Neutrophil (primary cell): ENCODE measurements at regions not wholly inside any gene's neighbourhood (a gene's known extent, or its start where the extent isn't known, plus 50 kb on each side); places are given as distances from the start of the nearest gene placed in this dataset.

Source experiments
- H3K27ac ChIP-seq: fragments of 200-600 bp; sonication (generic); 2 replicates; pipeline ENCODE4 v1.5.1; 2016; ENCODE audit warnings: mild to moderate bottlenecking, moderate library complexity
- H3K27me3 ChIP-seq: fragments of 200-600 bp; sonication (generic); 2 replicates; pipeline ENCODE4 v1.6.0; 2016; ENCODE audit warnings: mild to moderate bottlenecking
- H3K36me3 ChIP-seq: fragments of 200-600 bp; sonication (generic); 2 replicates; pipeline ENCODE4 v1.5.1; 2017
- H3K4me1 ChIP-seq, 2 experiments: fragments of 200-600 bp in 1 of 2; sonication (generic) in 1 of 2; 1 replicate in 1 of 2; 2 replicates in 1 of 2; pipeline versions ENCODE4 v1.5.1 to v1.6.1; 2013 to 2016; ENCODE audit warnings: low read depth in 1 of 2, low read length in 1 of 2, mild to moderate bottlenecking in 1 of 2, moderate library complexity in 1 of 2; ENCODE audit not compliant: control insufficient read depth in 1 of 2, insufficient read depth in 1 of 2
- H3K4me3 ChIP-seq, 2 experiments: fragments of 200-600 bp in 1 of 2; sonication (generic) in 1 of 2; 1 replicate in 1 of 2; 2 replicates in 1 of 2; pipeline ENCODE4 v1.5.1; 2013 to 2016; ENCODE audit warnings: low read depth in 1 of 2, low read length in 1 of 2, mild to moderate bottlenecking in 1 of 2, moderate library complexity in 1 of 2
- H3K9me3 ChIP-seq: fragments of 200-600 bp; sonication (generic); 2 replicates; pipeline ENCODE4 v1.5.1; 2016
- TF ChIP-seq, protein P1 (sequence below): fragments of 200-600 bp; sonication (generic); IDR thresholded peaks from 2 replicates; pipeline ENCODE4 v1.5.1; 2016; ENCODE audit warnings: antibody characterized with exemption

DNA sequence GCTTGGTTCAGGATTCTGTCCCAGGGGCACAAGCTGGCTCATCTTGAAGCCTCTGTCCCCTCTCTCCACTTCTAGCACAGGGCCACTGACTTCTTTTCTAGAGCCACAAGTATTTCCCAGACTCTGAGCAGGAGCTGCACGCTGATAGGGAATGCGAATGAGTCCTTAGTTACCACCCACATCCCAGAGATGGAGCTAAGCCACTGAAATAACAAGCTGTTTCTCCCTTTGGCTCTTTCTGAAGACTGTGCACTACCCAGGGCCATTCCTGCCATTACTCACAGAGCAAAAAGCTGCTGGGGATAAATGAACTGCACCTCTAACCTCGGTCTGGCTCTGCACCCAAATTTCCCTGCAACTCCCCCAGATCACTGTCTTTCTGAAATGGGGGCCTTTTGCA lies 70.6 kb downstream of the TSN start:
- TF ChIP-seq, protein P1, sequence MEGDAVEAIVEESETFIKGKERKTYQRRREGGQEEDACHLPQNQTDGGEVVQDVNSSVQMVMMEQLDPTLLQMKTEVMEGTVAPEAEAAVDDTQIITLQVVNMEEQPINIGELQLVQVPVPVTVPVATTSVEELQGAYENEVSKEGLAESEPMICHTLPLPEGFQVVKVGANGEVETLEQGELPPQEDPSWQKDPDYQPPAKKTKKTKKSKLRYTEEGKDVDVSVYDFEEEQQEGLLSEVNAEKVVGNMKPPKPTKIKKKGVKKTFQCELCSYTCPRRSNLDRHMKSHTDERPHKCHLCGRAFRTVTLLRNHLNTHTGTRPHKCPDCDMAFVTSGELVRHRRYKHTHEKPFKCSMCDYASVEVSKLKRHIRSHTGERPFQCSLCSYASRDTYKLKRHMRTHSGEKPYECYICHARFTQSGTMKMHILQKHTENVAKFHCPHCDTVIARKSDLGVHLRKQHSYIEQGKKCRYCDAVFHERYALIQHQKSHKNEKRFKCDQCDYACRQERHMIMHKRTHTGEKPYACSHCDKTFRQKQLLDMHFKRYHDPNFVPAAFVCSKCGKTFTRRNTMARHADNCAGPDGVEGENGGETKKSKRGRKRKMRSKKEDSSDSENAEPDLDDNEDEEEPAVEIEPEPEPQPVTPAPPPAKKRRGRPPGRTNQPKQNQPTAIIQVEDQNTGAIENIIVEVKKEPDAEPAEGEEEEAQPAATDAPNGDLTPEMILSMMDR, result no peak
- Histone ChIP-seq H3K9me3 (no peaks in the 10 kb centered on the region), H3K4me3 (no peak overlapping the region), H3K27ac (no peak overlapping the region), H3K27me3 (no peaks in the 10 kb centered on the region), H3K4me1 (no peaks in the 10 kb centered on the region), H3K36me3 (no peaks in the 10 kb centered on the region)

DNA sequence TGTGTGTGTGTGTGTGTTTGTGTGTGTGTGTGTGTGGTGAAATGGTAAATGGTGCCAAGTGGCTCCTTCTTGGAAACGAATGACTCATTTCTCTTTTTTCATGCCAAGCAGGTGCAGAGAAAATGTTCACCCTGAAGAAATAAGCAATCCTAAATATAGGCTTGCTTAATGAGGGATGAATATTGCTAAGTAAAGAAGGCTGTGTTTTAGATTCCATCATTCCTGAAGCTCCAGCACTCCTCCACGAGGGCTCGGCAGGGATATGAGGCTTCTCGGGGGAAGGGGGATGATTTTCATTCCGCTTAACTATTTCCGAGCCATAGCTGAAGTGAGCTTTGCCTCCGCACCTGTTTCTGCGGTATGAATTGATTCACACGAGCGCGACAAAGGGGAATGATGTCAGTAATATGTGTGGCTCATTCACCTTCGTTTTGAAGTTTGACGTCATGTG lies 72.9 kb downstream of the TSN start:
- Histone ChIP-seq H3K4me3 (no peak overlapping the region), H3K9me3 (no peaks in the 10 kb centered on the region), H3K27me3 (no peaks in the 10 kb centered on the region), H3K27ac (no peak overlapping the region), H3K36me3 (no peaks in the 10 kb centered on the region), H3K4me1 (no peaks in the 10 kb centered on the region)
- TF ChIP-seq, protein P1, result no peak

DNA sequence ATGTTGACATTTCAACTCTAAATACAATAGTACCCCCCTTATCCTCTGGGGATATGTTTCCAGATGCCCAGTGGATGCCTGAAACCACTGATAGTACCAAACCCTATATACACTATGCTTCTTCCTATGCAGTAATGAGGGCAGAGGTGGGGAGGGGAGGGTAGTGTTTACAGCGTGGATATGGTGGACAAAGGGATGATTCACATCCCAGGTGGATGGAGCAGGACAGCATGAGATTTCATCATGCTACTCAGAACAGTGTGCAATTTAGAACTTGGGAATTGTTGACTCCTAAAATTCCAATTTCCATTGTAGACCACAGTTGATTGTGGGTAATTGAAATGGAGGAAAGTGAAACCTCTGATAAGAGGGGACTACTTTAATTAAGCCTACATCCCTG lies 75.4 kb downstream of the TSN start:
- Histone ChIP-seq H3K27me3 (peaks cover 1% of the 10 kb centered on the region), H3K9me3 (no peaks in the 10 kb centered on the region), H3K4me1 (no peaks in the 10 kb centered on the region), H3K27ac (no peak overlapping the region), H3K36me3 (no peaks in the 10 kb centered on the region), H3K4me3 (no peak overlapping the region)
- TF ChIP-seq, protein P1, result no peak

DNA sequence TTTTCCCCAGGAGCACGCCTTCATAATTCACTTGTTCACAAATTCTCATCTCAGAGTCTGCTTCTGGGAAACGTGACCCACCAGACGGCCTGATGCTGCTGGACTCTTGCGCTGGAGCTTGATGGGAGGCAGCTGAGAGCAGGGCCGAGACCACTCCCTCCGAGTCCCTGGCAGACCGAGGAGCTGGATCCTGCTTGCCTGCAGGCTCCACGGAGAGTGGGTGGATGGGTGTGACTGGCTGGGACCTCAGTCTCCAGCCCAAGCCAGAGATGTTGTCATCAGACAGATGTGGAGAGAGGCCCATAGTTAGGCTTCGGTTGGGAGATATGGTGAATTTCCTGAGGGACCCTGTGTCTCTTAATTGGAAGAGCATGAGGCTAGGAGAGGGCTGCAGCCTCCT lies 76.4 kb downstream of the TSN start:
- Histone ChIP-seq H3K4me1 (no peaks in the 10 kb centered on the region), H3K4me3 (no peak overlapping the region), H3K27ac (no peak overlapping the region), H3K27me3 (peaks cover 4% of the 10 kb centered on the region), H3K36me3 (no peaks in the 10 kb centered on the region), H3K9me3 (no peaks in the 10 kb centered on the region)
- TF ChIP-seq, protein P1, result no peak

DNA sequence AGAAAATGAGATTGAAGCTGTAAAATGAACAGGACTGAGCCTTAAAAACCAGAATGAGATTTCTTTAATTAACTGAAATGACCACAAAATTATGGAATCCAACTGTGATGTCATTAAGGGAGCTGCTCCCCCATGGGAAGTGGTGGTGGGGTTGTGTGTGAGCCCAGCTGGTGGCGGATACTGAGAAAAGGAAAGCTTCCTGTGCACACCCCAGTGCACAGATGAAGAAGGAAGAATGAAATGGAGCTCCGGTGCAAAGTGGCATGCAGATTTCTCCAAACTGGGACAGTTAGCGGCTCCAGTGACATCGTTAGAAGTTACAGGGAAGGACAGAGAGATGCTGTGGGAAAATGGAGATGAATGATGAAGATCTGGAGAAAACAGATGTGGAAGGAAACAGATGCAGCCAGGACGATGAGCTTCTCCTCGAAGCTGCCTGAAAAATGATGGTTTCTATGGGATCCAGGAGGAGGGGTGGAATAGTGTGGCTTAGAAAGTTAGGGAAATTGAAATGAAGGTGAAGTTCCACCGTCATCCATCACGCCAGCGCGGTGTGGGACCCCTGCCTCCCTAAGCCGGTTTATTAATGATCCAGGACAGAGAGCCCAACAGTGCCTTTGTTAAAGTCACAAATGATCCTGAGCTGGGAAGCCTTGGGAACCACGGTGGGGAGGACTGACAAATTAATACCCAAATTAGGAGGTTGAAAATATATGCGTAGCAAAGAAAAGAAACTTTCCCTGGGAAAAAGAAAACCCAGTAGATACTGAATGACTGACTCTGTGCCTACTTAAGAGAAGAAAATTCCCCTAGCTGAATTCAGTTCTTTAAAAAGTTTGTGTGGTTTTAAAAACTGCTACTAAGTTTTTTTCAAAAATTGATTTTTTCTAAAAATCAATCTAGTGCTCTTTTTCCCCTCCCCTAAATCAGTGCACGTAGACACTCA lies 77.2 kb downstream of the TSN start:
- Histone ChIP-seq H3K9me3 (no peaks in the 10 kb centered on the region), H3K27ac (no peak overlapping the region), H3K36me3 (no peaks in the 10 kb centered on the region), H3K4me1 (no peaks in the 10 kb centered on the region), H3K4me3 (no peak overlapping the region), H3K27me3 (peaks cover 4% of the 10 kb centered on the region)
- TF ChIP-seq, protein P1, result no peak
